ENCODE measurements at regions not wholly inside any gene's neighbourhood (a gene's known extent, or its start where the extent isn't known, plus 50 kb on each side); places are given as distances from the start of the nearest gene placed in this dataset.
"Not testable (repeated sequence)": the region's sequence is repeated elsewhere in the genome, so short reads cannot be mapped to it uniquely, and the experiment has no call there.

DNA sequence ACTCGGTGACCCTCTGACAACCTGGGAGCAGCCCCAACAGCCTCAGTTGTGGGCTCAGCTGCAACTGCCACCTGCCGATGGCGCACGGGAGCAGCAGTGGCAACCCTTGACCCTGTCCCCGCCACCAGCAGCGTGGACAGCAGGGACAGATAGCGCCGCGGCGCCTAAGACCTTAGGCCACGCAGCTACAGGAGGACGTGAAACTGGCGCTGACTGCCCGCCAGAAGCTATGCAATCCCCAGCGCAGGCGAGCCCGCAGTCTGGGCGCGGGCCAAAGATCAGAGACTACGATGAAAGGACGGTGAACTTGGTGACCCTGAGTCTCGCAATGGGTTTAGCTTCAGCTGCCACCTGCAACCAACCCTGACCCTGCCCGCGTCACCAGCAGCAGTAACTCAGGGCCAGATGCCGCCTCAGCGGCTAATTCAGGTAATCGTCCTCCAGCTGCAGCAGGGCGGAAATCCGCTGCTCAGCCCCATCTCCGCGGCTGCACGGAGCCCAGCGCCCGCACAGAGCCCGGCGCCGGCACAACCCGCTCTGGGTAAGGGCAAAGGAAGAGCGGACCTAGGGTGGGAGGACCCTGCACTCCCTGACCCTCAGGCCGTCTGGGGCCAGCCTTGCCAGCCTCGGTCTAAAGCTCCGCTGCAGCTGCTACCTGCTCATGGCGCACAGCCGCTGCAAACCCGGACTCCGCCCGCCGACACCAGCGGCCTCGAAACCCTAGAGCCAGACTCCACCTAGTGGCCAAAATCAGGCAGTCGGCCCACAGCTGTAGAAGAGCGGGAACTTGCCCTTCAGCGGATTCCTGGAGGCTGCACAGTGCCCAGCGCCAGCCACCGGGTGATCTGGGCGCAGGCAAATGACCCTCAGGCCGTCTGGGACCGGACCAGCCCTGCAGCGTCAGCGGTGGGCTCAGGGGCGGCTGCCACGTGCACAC lies 85.1 kb downstream of the POTEC start:
- DNase-seq (ENCODE audit: low read depth in 1 of 2, low spot score in 2 of 2): peak in 1 of 2 experiments; percentile 69
- H2BK15ac ChIP-seq (ENCODE audit: low read length); CTCF ChIA-PET (ENCODE audit: partially characterized antibody); H3K14ac ChIP-seq (ENCODE audit: insufficient read length); H3K56ac ChIP-seq (replicated peaks; ENCODE audit: insufficient read length, low read depth, low read length); H3K23me2 ChIP-seq (ENCODE audit: low read depth, low read length); H4K8ac ChIP-seq (ENCODE audit: extremely low read depth, insufficient read depth, low read length); H3K79me1 ChIP-seq (ENCODE audit: low read depth, low read length); H3K4me3 ChIP-seq (ENCODE audit: extremely low read depth in 1 of 4, insufficient read depth in 2 of 4, low read depth in 3 of 4, low read length in 4 of 4); H4K91ac ChIP-seq (replicated peaks; ENCODE audit: insufficient read length, low read length); H3K4me1 ChIP-seq (replicated peaks in 1 of 4; ENCODE audit: control insufficient read depth in 3 of 4, insufficient read depth in 4 of 4, low read length in 3 of 4); H2BK120ac ChIP-seq (replicated peaks; ENCODE audit: low read depth, low read length); H4K5ac ChIP-seq (ENCODE audit: insufficient read length, low read depth, low read length); FAIRE-seq; H3K27ac ChIP-seq (ENCODE audit: low read depth, low read length); H3K4ac ChIP-seq (replicated peaks; ENCODE audit: insufficient read length, low read depth, low read length); H2BK20ac ChIP-seq (ENCODE audit: low read length); H3K36me3 ChIP-seq (ENCODE audit: control insufficient read depth in 2 of 4, insufficient read depth in 4 of 4, low read length in 3 of 4); H4K20me1 ChIP-seq (replicated peaks in 1 of 2; ENCODE audit: control insufficient read depth in 1 of 2, insufficient read depth in 2 of 2, low read length in 2 of 2); H3K79me2 ChIP-seq (ENCODE audit: control insufficient read depth in 1 of 2, insufficient read depth in 2 of 2, low read length in 2 of 2); H3K4me2 ChIP-seq (ENCODE audit: insufficient read depth in 1 of 2, low read depth in 2 of 2, low read length in 2 of 2); H3K9ac ChIP-seq (replicated peaks in 1 of 4; ENCODE audit: extremely low read depth in 1 of 4, low read depth in 3 of 4, low read length in 3 of 4); H2AFZ ChIP-seq (ENCODE audit: low read length); H2BK5ac ChIP-seq (ENCODE audit: low read depth, low read length); H2AK5ac ChIP-seq (ENCODE audit: low read depth, low read length); POLR2A ChIA-PET (ENCODE audit: partially characterized antibody); H3K27me3 ChIP-seq (replicated peaks in 1 of 4; ENCODE audit: control insufficient read depth in 3 of 4, extremely low read depth in 1 of 4, insufficient read depth in 3 of 4, low read length in 3 of 4); H2BK12ac ChIP-seq (ENCODE audit: low read depth, low read length); H3K18ac ChIP-seq (ENCODE audit: extremely low read depth, low read length); H3K23ac ChIP-seq (ENCODE audit: insufficient read length): not testable (repeated sequence)
- peaks cover 2 to 41% of the 10 kb centered on the region in 2 experiments; a peak in 3 of 4 replicates for H3K9me3 ChIP-seq (ENCODE audit: insufficient read depth in 2 of 2, low read depth in 1 of 2, low read length in 1 of 2)
- 94% methylated on average over 23 of the region's 62 CpGs; no CpG with 5 or more reads in 1 of the 2 experiments for WGBS, 2 experiments (ENCODE audit: extremely low coverage in 1 of 2, insufficient coverage in 1 of 2, insufficient read length in 1 of 2, insufficient replicate concordance in 2 of 2, low coverage in 1 of 2, low lambda C conversion rate in 2 of 2, missing lambda C conversion rate in 1 of 2)

DNA sequence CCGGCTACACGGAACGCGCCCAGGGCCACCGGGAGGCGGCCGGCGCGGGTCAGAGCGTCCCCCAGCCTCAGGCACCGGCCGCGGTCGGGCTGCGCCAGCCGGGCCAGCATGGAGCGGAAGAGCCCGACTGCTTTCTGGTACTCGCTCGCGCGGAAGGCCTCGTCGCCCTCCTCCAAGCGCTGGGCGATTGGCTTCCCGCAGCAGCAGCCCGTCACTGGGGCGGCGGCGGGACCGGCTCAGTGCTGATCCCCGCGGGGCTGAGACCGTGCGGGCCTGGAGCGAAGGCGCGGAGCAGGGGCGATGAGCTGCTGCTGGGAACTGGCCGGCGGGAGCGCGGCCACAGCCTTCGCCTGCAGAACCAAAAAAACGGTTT lies 92.8 kb downstream of the POTEC start:
- H3K23ac ChIP-seq (ENCODE audit: insufficient read length); H3K4ac ChIP-seq (replicated peaks; ENCODE audit: insufficient read length, low read depth, low read length); POLR2A ChIA-PET (ENCODE audit: partially characterized antibody); H4K20me1 ChIP-seq (replicated peaks in 1 of 2; ENCODE audit: control insufficient read depth in 1 of 2, insufficient read depth in 2 of 2, low read length in 2 of 2); H3K27ac ChIP-seq (ENCODE audit: low read depth, low read length); H3K14ac ChIP-seq (ENCODE audit: insufficient read length); H3K36me3 ChIP-seq (ENCODE audit: control insufficient read depth in 2 of 4, insufficient read depth in 4 of 4, low read length in 3 of 4); H2BK5ac ChIP-seq (ENCODE audit: low read depth, low read length); H4K91ac ChIP-seq (replicated peaks; ENCODE audit: insufficient read length, low read length); H3K18ac ChIP-seq (ENCODE audit: extremely low read depth, low read length); FAIRE-seq; DNase-seq (ENCODE audit: low read depth in 1 of 2, low spot score in 2 of 2); H2BK12ac ChIP-seq (ENCODE audit: low read depth, low read length); H2BK15ac ChIP-seq (ENCODE audit: low read length); H2AFZ ChIP-seq (ENCODE audit: low read length); H3K4me2 ChIP-seq (ENCODE audit: insufficient read depth in 1 of 2, low read depth in 2 of 2, low read length in 2 of 2); CTCF ChIA-PET (ENCODE audit: partially characterized antibody); H2BK20ac ChIP-seq (ENCODE audit: low read length); H3K23me2 ChIP-seq (ENCODE audit: low read depth, low read length); H4K5ac ChIP-seq (ENCODE audit: insufficient read length, low read depth, low read length); H3K4me1 ChIP-seq (replicated peaks in 1 of 4; ENCODE audit: control insufficient read depth in 3 of 4, insufficient read depth in 4 of 4, low read length in 3 of 4); H3K79me1 ChIP-seq (ENCODE audit: low read depth, low read length); H3K9ac ChIP-seq (replicated peaks in 1 of 4; ENCODE audit: extremely low read depth in 1 of 4, low read depth in 3 of 4, low read length in 3 of 4); H3K27me3 ChIP-seq (replicated peaks in 1 of 4; ENCODE audit: control insufficient read depth in 3 of 4, extremely low read depth in 1 of 4, insufficient read depth in 3 of 4, low read length in 3 of 4); H3K4me3 ChIP-seq (ENCODE audit: extremely low read depth in 1 of 4, insufficient read depth in 2 of 4, low read depth in 3 of 4, low read length in 4 of 4); H2AK5ac ChIP-seq (ENCODE audit: low read depth, low read length); H4K8ac ChIP-seq (ENCODE audit: extremely low read depth, insufficient read depth, low read length); H2BK120ac ChIP-seq (replicated peaks; ENCODE audit: low read depth, low read length); H3K56ac ChIP-seq (replicated peaks; ENCODE audit: insufficient read length, low read depth, low read length); H3K79me2 ChIP-seq (ENCODE audit: control insufficient read depth in 1 of 2, insufficient read depth in 2 of 2, low read length in 2 of 2): not testable (repeated sequence)
- peaks cover 3 to 16% of the 10 kb centered on the region in 2 experiments; a peak in 3 of 4 replicates for H3K9me3 ChIP-seq (ENCODE audit: insufficient read depth in 2 of 2, low read depth in 1 of 2, low read length in 1 of 2)
- WGBS, 2 experiments (ENCODE audit: extremely low coverage in 1 of 2, insufficient coverage in 1 of 2, insufficient read length in 1 of 2, insufficient replicate concordance in 2 of 2, low coverage in 1 of 2, low lambda C conversion rate in 2 of 2, missing lambda C conversion rate in 1 of 2): 83% methylated on average over 19 of the region's 46 CpGs; no CpG with 5 or more reads in 1 of the 2 experiments

Measured in H1 (cell line).